ENCODE measurements at regions not wholly inside any gene's neighbourhood (a gene's known extent, or its start where the extent isn't known, plus 50 kb on each side); places are given as distances from the start of the nearest gene placed in this dataset.

DNA sequence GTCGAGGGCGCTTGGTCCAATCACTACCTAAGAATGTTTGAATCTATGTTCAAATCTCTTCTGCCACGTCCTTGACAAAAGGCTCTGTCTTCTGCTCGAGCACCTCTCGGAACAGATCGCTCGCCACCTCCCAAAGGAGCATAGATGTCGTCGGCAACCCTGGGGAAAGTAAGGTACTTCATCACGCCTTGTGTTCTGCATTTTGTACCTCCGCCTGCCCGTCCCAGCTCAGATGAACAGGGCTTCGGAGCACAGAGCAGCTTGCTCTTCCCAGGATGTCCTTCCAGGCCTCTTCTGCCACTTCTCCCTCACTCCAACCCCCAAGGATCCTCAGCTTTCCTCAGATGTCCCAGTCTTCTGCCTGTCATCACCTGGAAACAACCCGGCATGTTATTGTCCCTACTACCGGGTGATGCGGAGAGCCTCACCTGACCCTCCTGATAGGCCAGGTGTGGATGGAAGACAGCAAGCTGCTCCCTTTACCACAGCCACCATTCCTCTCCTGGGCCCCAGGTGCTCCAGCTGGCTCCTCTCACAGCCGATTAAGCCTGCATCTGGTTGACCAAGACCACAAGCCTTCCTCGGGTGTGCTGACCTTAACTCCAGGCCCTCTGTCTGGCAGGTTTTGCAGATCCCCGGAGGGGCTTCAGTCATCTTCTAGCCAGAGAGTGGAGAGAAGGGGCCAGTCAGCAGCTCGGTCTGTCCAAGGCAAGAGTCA lies 270.5 kb downstream of the FAM43A start:
- Histone ChIP-seq H3K9ac (ENCODE audit: extremely low read depth, insufficient read length, low read length) (no peak overlapping the region), H4K20me1 (ENCODE audit: control insufficient read depth, insufficient read depth, insufficient read length) (no peaks in the 10 kb centered on the region), H4K8ac (replicated peaks; ENCODE audit: insufficient read length, low read depth, low read length) (no peak overlapping the region), H2BK15ac (ENCODE audit: low read depth, low read length) (no peak overlapping the region), H4K5ac (ENCODE audit: insufficient read length, low read depth, low read length) (no peak overlapping the region), H2BK12ac (ENCODE audit: insufficient read length, low read depth, low read length) (no peak overlapping the region), H3K4me1 (ENCODE audit: insufficient read depth, low read length) (no peaks in the 10 kb centered on the region; the same call in 1 of the 2 replicates), H2AK5ac (ENCODE audit: insufficient read length, low read length) (no peak overlapping the region), H3K27me3 (ENCODE audit: insufficient read depth, low read length) (no peaks in the 10 kb centered on the region), H3K23me2 (ENCODE audit: insufficient read length, low read depth, low read length, poor library complexity, severe bottlenecking) (no peaks in the 10 kb centered on the region), H3K23ac (ENCODE audit: insufficient read length, low read depth, low read length) (no peak overlapping the region), H3K4me2 (ENCODE audit: insufficient read depth, insufficient read length, low read length) (no peak overlapping the region), H3K27ac (ENCODE audit: insufficient read length, low read depth, low read length) (no peak overlapping the region), H3K79me1 (ENCODE audit: insufficient read depth, low read depth, low read length, poor library complexity, severe bottlenecking) (no peaks in the 10 kb centered on the region), H3K14ac (ENCODE audit: insufficient read depth, low read length) (no peak overlapping the region), H3K18ac (ENCODE audit: insufficient read length, low read depth, low read length) (no peak overlapping the region), H2BK5ac (ENCODE audit: insufficient read length, low read length) (no peak overlapping the region), H2BK20ac (ENCODE audit: low read depth, low read length, poor library complexity, severe bottlenecking) (no peak overlapping the region), H3K79me2 (ENCODE audit: insufficient read depth, low read length) (no peaks in the 10 kb centered on the region), H3K9me3 (ENCODE audit: control insufficient read depth, low read depth, low read length) (no peaks in the 10 kb centered on the region), H2AFZ (ENCODE audit: low read length) (no peak overlapping the region), H4K91ac (ENCODE audit: insufficient read length, low read depth, low read length) (no peak overlapping the region), H3K56ac (ENCODE audit: insufficient read length, low read depth, low read length) (no peak overlapping the region), H3K4ac (ENCODE audit: low read depth, low read length) (no peak overlapping the region), H2BK120ac (ENCODE audit: low read depth, low read length, poor library complexity, severe bottlenecking) (no peak overlapping the region), H3T11ph (ENCODE audit: low read length) (no peak overlapping the region)
- no peaks in the 10 kb centered on the region for H3K9me3 Mint-ChIP-seq
- H3K4me3 Mint-ChIP-seq, result no peak overlapping the region
- WGBS (ENCODE audit: extremely low coverage, insufficient read length, low lambda C conversion rate), result no CpG with 5 or more reads among the region's 20 CpGs
- no peaks in the 10 kb centered on the region for H3K36me3 Mint-ChIP-seq (ENCODE audit: insufficient read depth in 1 of 3, low read depth in 3 of 3)
- no peak overlapping the region for H3K27ac Mint-ChIP-seq
- H3K4me1 Mint-ChIP-seq, result peaks cover 3 to 12% of the 10 kb centered on the region in 2 experiments
- no peak for DNase-seq
- H3K27me3 Mint-ChIP-seq (ENCODE audit: low read depth), result peaks cover 6% of the 10 kb centered on the region
- TF ChIP-seq, protein P1, sequence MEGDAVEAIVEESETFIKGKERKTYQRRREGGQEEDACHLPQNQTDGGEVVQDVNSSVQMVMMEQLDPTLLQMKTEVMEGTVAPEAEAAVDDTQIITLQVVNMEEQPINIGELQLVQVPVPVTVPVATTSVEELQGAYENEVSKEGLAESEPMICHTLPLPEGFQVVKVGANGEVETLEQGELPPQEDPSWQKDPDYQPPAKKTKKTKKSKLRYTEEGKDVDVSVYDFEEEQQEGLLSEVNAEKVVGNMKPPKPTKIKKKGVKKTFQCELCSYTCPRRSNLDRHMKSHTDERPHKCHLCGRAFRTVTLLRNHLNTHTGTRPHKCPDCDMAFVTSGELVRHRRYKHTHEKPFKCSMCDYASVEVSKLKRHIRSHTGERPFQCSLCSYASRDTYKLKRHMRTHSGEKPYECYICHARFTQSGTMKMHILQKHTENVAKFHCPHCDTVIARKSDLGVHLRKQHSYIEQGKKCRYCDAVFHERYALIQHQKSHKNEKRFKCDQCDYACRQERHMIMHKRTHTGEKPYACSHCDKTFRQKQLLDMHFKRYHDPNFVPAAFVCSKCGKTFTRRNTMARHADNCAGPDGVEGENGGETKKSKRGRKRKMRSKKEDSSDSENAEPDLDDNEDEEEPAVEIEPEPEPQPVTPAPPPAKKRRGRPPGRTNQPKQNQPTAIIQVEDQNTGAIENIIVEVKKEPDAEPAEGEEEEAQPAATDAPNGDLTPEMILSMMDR (conservative IDR thresholded peaks at IDR 0.05), result no peak
